ENCODE measurements at regions not wholly inside any gene's neighbourhood (a gene's known extent, or its start where the extent isn't known, plus 50 kb on each side); places are given as distances from the start of the nearest gene placed in this dataset.

GRCh38 chr2:33680644-33681363 is 81.7 kb upstream of the FAM98A start:
- no peak for DNase-seq (ENCODE audit: low spot score)

GRCh38 chr2:33678436-33678835 is 79.3 kb upstream of the FAM98A start:
- no peak for DNase-seq (ENCODE audit: low spot score)

GRCh38 chr2:33673937-33674336 is 74.8 kb upstream of the FAM98A start:
- peak; percentile 40 for DNase-seq (ENCODE audit: low spot score)

GRCh38 chr2:33672896-33673295 is 73.8 kb upstream of the FAM98A start:
- DNase-seq (ENCODE audit: low spot score) = no peak

GRCh38 chr2:33672389-33672788 is 73.3 kb upstream of the FAM98A start:
- DNase-seq (ENCODE audit: low spot score) = no peak

GRCh38 chr2:33671198-33671597 is 72.1 kb upstream of the FAM98A start:
- no peak for DNase-seq (ENCODE audit: low spot score)

- DNase-seq (ENCODE audit: low spot score) = no peak
These were observed 71.4 kb upstream of the FAM98A start for GRCh38 chr2:33670392-33670937.

GRCh38 chr2:33666879-33667278 is 67.8 kb upstream of the FAM98A start:
- DNase-seq (ENCODE audit: low spot score) = no peak

GRCh38 chr2:33665039-33665438 is 65.9 kb upstream of the FAM98A start:
- DNase-seq (ENCODE audit: low spot score) = no peak

GRCh38 chr2:33660416-33661123 is 61.5 kb upstream of the FAM98A start:
- no peak for DNase-seq (ENCODE audit: low spot score)

- no peak for DNase-seq (ENCODE audit: low spot score)
These were observed 56.7 kb upstream of the FAM98A start for GRCh38 chr2:33655626-33656320.

- DNase-seq (ENCODE audit: low spot score) = no peak
These were observed 53.7 kb upstream of the FAM98A start for GRCh38 chr2:33652830-33653229.

GRCh38 chr2:33650171-33650570 is 51.1 kb upstream of the FAM98A start:
- no peak for DNase-seq (ENCODE audit: low spot score)

All from COLO829 (cell line).